ENCODE measurements at regions not wholly inside any gene's neighbourhood (a gene's known extent, or its start where the extent isn't known, plus 50 kb on each side); places are given as distances from the start of the nearest gene placed in this dataset.

DNA sequence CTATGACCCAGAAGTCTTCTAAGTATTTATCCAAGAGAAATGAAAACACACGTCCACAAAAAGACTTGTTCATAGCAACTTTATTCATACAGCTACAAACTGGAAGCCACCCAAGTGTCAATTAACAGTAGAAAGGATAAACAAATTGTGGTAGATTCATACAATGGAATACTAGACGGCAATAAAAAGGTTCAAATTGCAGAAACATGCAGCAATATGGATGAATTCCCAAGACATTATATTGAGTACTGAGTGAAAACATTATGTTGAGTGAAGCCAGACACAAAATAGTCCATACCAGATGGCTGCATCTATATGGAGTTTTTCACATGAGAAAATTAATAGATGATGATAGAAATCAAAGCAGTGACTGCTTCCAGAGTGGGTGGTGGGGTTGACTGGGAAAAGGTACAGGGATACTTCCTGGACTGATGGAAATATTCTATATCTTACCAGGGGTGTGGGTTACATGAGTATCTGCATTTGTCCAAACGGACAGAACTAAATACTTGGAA, 292.0 kb downstream of the FGFR2 start:
- TF ChIP-seq, protein P1, sequence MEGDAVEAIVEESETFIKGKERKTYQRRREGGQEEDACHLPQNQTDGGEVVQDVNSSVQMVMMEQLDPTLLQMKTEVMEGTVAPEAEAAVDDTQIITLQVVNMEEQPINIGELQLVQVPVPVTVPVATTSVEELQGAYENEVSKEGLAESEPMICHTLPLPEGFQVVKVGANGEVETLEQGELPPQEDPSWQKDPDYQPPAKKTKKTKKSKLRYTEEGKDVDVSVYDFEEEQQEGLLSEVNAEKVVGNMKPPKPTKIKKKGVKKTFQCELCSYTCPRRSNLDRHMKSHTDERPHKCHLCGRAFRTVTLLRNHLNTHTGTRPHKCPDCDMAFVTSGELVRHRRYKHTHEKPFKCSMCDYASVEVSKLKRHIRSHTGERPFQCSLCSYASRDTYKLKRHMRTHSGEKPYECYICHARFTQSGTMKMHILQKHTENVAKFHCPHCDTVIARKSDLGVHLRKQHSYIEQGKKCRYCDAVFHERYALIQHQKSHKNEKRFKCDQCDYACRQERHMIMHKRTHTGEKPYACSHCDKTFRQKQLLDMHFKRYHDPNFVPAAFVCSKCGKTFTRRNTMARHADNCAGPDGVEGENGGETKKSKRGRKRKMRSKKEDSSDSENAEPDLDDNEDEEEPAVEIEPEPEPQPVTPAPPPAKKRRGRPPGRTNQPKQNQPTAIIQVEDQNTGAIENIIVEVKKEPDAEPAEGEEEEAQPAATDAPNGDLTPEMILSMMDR (conservative IDR thresholded peaks at IDR 0.05 in 1 of 2, IDR thresholded peaks at IDR 0.05 in 1 of 2; ENCODE audit: extremely low read depth in 1 of 2, insufficient read depth in 1 of 2, low read depth in 1 of 2, low read length in 2 of 2) = no peak
- no peak for TF ChIP-seq EZH2 (IDR thresholded peaks at IDR 0.05; ENCODE audit: borderline replicate concordance, low read length)

All from mammary epithelial cell (primary cell).